Esophagus squamous epithelium (tissue), 5 donors: ENCODE measurements at regions not wholly inside any gene's neighbourhood (a gene's known extent, or its start where the extent isn't known, plus 50 kb on each side); places are given as distances from the start of the nearest gene placed in this dataset.

ENCODE experiments used
- DNase-seq: peaks from one replicate; lab custom pipeline; 2025; lab: John Stamatoyannopoulos, UW
- H3K27ac ChIP-seq, 4 donors: fragments of 200-600 bp; sonication (generic); one replicate each; pipeline ENCODE4 v1.5.1; 2016 to 2019; ENCODE audit warnings: mild to moderate bottlenecking in 1 of 4
- H3K27me3 ChIP-seq, 4 donors: fragments of 200-600 bp; sonication (generic); 1 replicate in 3 of 4; 2 replicates in 1 of 4; pipeline versions ENCODE4 v1.5.1 to v1.6.0; 2017 to 2021; ENCODE audit warnings: antibody characterized with exemption in 1 of 4
- H3K36me3 ChIP-seq, 3 donors: fragments of 200-600 bp; sonication (generic); one replicate each; pipeline ENCODE4 v1.5.1; 2016 to 2019
- H3K4me1 ChIP-seq, 3 donors: fragments of 200-600 bp; sonication (generic); one replicate each; pipeline ENCODE4 v1.5.1; 2017 to 2019
- H3K4me3 ChIP-seq, 4 donors: fragments of 200-600 bp; sonication (generic); 1 replicate in 3 of 4; 2 replicates in 1 of 4; pipeline ENCODE4 v1.5.1; 2016 to 2019; ENCODE audit warnings: mild to moderate bottlenecking in 2 of 4, moderate library complexity in 1 of 4
- H3K9me3 ChIP-seq, 3 donors: fragments of 200-600 bp; sonication (generic); one replicate each; pipeline ENCODE4 v1.5.1; 2016 to 2019
- CTCF ChIP-seq, 6 experiments: fragments of 450-650 bp in 4 of 6; fragments of 200-600 bp in 2 of 6; sonication (generic) in 2 of 6; IDR thresholded peaks; one replicate each; pipeline ENCODE4 v1.5.1; 2016 to 2019; ENCODE audit warnings: antibody characterized with exemption in 6 of 6, mild to moderate bottlenecking in 4 of 6, moderate library complexity in 4 of 6
- POLR2A ChIP-seq, 4 donors: fragments of 450-650 bp; IDR thresholded peaks; one replicate each; pipeline ENCODE4 v1.6.1; 2017; ENCODE audit warnings: antibody characterized with exemption in 4 of 4, mild to moderate bottlenecking in 4 of 4, moderate library complexity in 3 of 4
- WGBS, 2 donors: methylation state at CpG; one replicate each; pipeline ENCODE4 v1.1.5; 2018; 5-methylcytosine and 5-hydroxymethylcytosine counted together
- intact Hi-C: fragments of 100-400 bp; cut with DNase I; formaldehyde crosslinking; loops from one replicate; pipeline ENCODE4 v1.15.0; 2022
- donor health status: DM: yes; HTN: yes; CAD: no.

GRCh38 chr3:124206225-124207055 is 214.5 kb upstream of the ROPN1 start:
- Histone ChIP-seq H3K9me3 (no peaks in the 10 kb centered on the region), H3K27me3 (no peaks in the 10 kb centered on the region), H3K27ac (no peak overlapping the region), H3K36me3 (no peaks in the 10 kb centered on the region), H3K4me1 (peaks cover 0 to 19% (median 0%) of the 10 kb centered on the region in 3 donors), H3K4me3 (no peak overlapping the region)
- intact Hi-C loops: no loop called here
- no peak for DNase-seq
- 80 to 82% methylated on average over 5 of the region's 5 CpGs for WGBS, 2 donors
- TF ChIP-seq CTCF (IDR thresholded peaks at IDR 0.05) (no peak), POLR2A (IDR thresholded peaks at IDR 0.05) (no peak)

- 89 to 97% methylated on average over 4 to 5 of the region's 5 CpGs for WGBS, 2 donors
- intact Hi-C loops: no loop called here
- no peak for DNase-seq
Measured at GRCh38 chr3:124207077-124207476, 215.2 kb upstream of the ROPN1 start.

GRCh38 chr3:124207873-124208485 is 216.1 kb upstream of the ROPN1 start:
- H3K4me1 ChIP-seq: peaks cover 0 to 4% (median 0%) of the 10 kb centered on the region in 3 donors
- no peaks in the 10 kb centered on the region for H3K36me3 ChIP-seq
- intact Hi-C loops: no loop called here
- H3K27me3 ChIP-seq: no peaks in the 10 kb centered on the region
- TF ChIP-seq CTCF (IDR thresholded peaks at IDR 0.05) (no peak), POLR2A (IDR thresholded peaks at IDR 0.05) (no peak)
- no peak overlapping the region for H3K4me3 ChIP-seq
- 53 to 67% methylated on average over 5 of the region's 5 CpGs for WGBS, 2 donors
- no peak overlapping the region for H3K27ac ChIP-seq
- no peak for DNase-seq
- no peaks in the 10 kb centered on the region for H3K9me3 ChIP-seq

More at GRCh38 chr3:124207077-124207476, 215.2 kb upstream of the ROPN1 start:
- no peaks in the 10 kb centered on the region for H3K9me3 ChIP-seq
- no peak overlapping the region for H3K4me3 ChIP-seq
- TF ChIP-seq POLR2A (IDR thresholded peaks at IDR 0.05) (no peak), CTCF (IDR thresholded peaks at IDR 0.05) (no peak)
- H3K4me1 ChIP-seq: peaks cover 0 to 13% (median 0%) of the 10 kb centered on the region in 3 donors
- H3K36me3 ChIP-seq: no peaks in the 10 kb centered on the region
- no peak overlapping the region for H3K27ac ChIP-seq
- H3K27me3 ChIP-seq: no peaks in the 10 kb centered on the region

GRCh38 chr3:124209426-124209825 is 217.5 kb upstream of the ROPN1 start:
- no peak for DNase-seq
- no peaks in the 10 kb centered on the region for H3K36me3 ChIP-seq
- 81 to 85% methylated on average over 2 of the region's 2 CpGs for WGBS, 2 donors

More at GRCh38 chr3:124209426-124209825, 217.5 kb upstream of the ROPN1 start:
- Histone ChIP-seq H3K27me3 (no peaks in the 10 kb centered on the region), H3K27ac (no peak overlapping the region), H3K9me3 (no peaks in the 10 kb centered on the region), H3K4me3 (no peak overlapping the region), H3K4me1 (no peaks in the 10 kb centered on the region)
- no peak for TF ChIP-seq CTCF (IDR thresholded peaks at IDR 0.05)
- TF ChIP-seq POLR2A (IDR thresholded peaks at IDR 0.05): no peak
- intact Hi-C loops: no loop called here
